IPS-18c (cell line): ENCODE measurements at regions not wholly inside any gene's neighbourhood (a gene's known extent, or its start where the extent isn't known, plus 50 kb on each side); places are given as distances from the start of the nearest gene placed in this dataset.

Experiments
- H3K4me3 ChIP-seq: 2 replicates; pipeline ENCODE4 v1.7.0; 2013; ENCODE audit warnings: low read depth, mild to moderate bottlenecking, low read length, moderate library complexity; ENCODE audit not compliant: insufficient read depth
- H3K9me3 ChIP-seq: one replicate; pipeline ENCODE4 v1.6.1; 2013; ENCODE audit warnings: mild to moderate bottlenecking, low read length, moderate library complexity; ENCODE audit not compliant: control insufficient read depth, insufficient read depth

- peaks cover 5% of the 10 kb centered on the region for H3K9me3 ChIP-seq
- H3K4me3 ChIP-seq, result no peak overlapping the region
These were observed 257.9 kb upstream of the IRX4 start for GRCh38 chr5:2140501-2141175.

DNA sequence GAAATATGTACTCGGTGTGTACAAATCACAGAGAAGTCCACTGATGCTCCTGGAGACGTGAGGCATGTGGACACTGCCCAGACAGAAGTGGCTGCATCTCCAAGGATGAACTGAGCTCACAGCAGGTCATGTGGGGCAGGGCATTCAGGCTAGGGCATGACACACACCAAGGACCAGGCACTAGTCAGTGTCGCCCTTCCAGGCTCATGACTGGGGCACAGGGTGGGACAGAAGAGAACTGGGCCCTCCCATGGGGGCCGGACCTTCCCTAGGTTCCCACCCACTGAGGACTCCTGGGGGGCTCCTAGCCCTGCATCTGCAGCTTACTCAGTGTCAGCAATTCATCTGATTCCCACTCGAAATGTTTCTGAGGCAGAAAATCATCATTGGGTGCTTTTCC lies 256.8 kb upstream of the IRX4 start:
- Histone ChIP-seq H3K9me3 (peaks cover 5% of the 10 kb centered on the region), H3K4me3 (no peak overlapping the region)

DNA sequence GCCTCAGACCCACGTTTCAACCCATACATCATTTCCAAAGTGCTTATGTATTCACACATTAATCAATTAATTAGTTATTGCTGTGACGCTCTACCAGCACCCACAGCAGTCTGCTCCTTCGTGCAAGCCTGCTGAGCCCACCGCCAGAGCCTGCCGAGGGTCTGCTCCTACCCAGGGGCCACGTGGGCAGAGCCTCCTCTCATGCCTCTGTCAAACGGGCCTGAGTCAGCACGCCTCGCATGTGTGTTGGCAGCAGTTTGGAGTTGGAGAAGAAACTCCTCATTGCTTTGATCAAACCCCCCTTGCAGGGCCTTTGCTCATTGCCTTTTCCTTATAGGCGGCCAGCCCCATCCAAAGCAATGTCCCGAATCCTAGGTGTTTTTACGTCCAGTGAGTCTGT lies 256.2 kb upstream of the IRX4 start:
- peaks cover 2% of the 10 kb centered on the region for H3K9me3 ChIP-seq

GRCh38 chr5:2137444-2138050 lies 254.8 kb upstream of the IRX4 start:
- no peak overlapping the region for H3K4me3 ChIP-seq
- peaks cover 2% of the 10 kb centered on the region for H3K9me3 ChIP-seq

More for the DNA sequence above, 256.2 kb upstream of the IRX4 start:
- H3K4me3 ChIP-seq, result no peak overlapping the region

- Histone ChIP-seq H3K4me3 (no peak overlapping the region), H3K9me3 (peaks cover 2% of the 10 kb centered on the region)
These were observed 254.1 kb upstream of the IRX4 start for GRCh38 chr5:2136728-2137333.

GRCh38 chr5:2135833-2136232 lies 253.1 kb upstream of the IRX4 start:
- peaks cover 2% of the 10 kb centered on the region for H3K9me3 ChIP-seq
- H3K4me3 ChIP-seq, result no peak overlapping the region

DNA sequence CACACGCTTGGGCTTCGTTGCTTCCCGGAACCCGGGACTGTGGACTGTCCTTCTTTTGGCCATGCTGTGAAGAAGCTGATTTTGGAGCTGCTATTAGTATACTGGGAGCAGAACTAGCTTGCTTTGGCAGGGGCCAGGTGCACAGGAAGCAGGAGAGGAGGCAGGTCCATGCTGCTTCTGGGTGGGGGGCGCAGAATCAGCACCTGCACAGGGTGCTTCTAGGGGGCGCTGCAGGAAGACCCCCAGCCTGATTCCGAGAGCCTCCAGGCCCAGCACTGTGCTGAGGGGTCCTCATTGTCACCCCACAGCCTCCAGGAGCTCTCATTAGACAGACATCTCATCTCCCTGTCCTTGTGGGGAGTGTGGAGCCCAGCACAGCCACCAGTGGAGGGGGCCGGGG lies 252.6 kb upstream of the IRX4 start:
- Histone ChIP-seq H3K9me3 (peaks cover 2% of the 10 kb centered on the region), H3K4me3 (no peak overlapping the region)

DNA sequence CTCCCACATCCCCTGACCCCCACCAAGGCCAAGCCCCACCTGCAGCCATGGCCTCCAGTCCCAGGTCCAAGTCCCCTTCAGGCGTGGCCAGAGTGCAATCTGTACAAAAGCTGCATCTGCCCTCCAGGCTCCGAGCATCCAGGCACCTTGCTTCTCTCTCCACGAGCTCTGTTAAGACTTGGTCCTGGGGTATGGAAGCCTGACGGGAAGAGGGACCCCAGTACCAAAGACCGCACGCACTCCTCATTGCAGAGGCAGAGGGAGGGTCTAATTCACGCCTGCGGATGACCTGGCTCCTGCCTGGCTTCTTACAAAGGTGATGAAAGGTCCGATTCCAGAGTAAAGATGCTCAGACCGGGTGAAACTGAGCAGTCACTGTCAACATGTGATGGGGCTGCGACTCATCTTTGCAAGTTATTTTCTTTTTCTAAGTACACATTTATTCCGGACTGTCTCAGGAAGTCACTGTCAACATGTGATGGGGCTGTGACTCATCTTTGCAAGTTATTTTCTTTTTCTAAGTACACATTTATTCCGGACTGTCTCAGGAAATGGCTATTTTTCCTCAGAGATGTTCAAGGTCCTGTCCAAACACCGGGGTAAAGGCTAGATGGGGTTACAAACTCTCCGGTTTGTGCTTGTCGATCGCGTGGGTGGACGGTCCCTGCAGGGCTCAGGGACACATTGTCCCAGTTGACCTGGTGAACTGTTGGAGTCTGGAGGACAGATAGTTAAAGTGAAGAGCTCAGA lies 252.0 kb upstream of the IRX4 start:
- peaks cover 2% of the 10 kb centered on the region for H3K9me3 ChIP-seq
- no peak overlapping the region for H3K4me3 ChIP-seq

GRCh38 chr5:2133936-2134335 lies 251.2 kb upstream of the IRX4 start:
- Histone ChIP-seq H3K9me3 (peaks cover 2% of the 10 kb centered on the region), H3K4me3 (no peak overlapping the region)

GRCh38 chr5:2133080-2133479 lies 250.4 kb upstream of the IRX4 start:
- Histone ChIP-seq H3K9me3 (peaks cover under 1% of the 10 kb centered on the region), H3K4me3 (no peak overlapping the region)

DNA sequence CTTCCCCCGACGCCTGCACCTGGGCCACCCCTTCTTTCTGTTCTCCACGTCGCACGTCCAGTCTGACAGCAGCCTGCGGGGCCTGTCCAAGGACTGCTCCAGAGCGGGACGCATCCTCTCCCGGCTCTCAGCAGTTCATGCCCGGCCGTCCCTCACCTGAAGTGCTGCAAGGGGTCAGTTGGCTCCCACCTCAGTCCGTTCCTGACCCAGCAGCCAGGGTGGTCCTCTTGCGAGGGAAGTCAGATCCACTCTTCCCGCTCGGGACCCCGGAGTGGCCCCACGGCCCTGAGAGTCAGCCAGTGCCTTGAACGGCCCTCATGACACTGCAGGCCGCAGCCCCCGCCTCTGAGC lies 249.7 kb upstream of the IRX4 start:
- H3K9me3 ChIP-seq, result no peaks in the 10 kb centered on the region

DNA sequence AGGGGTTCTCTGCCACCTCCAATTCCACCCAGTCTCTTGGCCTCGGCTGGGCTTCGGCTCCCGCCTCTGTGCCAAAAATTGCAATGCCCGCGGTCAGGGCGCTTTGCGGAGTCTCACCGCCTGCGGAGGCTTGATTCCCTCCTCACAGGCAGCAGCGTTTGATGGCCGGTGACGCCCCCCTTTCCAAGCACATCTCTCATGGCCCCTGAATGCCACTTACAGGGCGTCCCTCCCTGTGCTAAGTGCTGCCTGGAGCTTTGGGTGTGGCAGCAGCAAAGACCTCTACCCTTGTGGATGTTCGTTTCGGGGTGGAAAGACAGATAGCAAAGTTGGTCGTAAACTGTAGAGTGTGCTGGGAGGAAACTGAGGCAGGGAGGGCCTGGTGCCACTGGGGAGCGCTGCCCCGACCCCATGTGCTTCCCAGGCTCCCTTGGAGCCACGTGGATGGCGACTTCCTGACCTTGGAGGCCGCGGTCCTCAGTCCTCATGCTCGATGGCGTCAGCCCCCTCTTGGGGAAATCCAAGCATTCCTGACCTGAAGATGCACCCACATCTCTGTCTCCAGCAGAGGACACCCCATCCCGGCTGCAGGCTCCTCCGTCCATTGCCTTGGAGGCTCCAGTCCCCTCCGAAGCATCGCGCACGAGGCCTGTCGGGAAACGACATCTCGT lies 249.2 kb upstream of the IRX4 start:
- Histone ChIP-seq H3K4me3 (no peak overlapping the region), H3K9me3 (no peaks in the 10 kb centered on the region)

More for the DNA sequence above, 249.7 kb upstream of the IRX4 start:
- H3K4me3 ChIP-seq, result no peak overlapping the region

- H3K9me3 ChIP-seq, result no peaks in the 10 kb centered on the region
- no peak overlapping the region for H3K4me3 ChIP-seq
These were observed 248.5 kb upstream of the IRX4 start for GRCh38 chr5:2131196-2131595.

DNA sequence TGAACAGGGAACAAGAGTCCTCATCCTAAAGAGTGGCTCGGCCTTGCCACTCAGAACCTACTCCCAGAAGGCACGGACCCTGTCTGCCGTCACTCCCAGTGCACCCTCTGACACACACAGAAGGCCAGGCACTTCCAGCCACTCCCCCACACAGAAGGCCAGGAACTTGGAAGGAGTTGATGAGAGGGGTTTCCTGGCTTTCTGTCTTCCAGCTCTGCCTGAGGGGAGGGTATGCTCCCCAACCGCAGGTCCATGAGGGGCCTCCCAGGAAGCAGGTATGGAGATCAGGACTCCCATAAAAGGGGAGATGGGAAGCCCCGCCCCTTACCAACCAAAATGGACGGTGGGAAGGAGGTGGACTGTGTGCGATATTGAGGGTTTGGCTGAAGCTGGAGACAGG lies 247.6 kb upstream of the IRX4 start:
- no peak overlapping the region for H3K4me3 ChIP-seq
- no peaks in the 10 kb centered on the region for H3K9me3 ChIP-seq

DNA sequence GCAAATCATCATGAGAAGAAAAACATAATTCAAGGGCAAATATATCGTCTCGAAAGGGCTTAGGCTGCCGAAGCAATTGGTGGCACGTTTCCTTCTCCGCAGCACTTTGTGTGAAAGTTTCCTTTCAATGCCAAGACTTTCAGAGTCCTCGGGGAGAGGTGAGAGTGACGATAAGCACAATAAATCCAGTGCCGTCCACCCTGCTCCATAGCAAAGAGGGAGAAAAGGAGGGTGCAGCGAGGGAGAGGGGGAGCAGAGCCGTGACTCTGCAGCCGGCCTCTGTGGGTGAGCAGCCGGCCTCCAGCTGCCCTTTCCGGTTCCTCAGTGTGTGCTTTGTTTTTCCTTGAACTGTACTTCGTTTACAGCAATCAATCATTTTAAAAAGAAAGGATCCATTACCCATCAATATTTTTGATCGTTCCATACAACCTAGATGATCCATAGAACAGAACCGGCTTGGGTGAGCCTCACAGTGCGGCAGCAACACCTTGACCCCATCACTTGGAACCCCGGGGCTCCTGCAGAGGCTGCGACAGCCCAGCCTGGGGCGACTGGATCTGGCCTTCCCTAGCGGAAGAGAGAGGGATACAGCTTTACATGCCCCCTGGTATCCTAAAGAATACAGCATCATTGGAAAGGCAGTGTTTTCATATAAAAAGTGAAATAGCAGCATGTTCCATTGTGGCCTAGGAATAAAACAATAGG lies 247.0 kb upstream of the IRX4 start:
- Histone ChIP-seq H3K4me3 (no peak overlapping the region), H3K9me3 (no peaks in the 10 kb centered on the region)

DNA sequence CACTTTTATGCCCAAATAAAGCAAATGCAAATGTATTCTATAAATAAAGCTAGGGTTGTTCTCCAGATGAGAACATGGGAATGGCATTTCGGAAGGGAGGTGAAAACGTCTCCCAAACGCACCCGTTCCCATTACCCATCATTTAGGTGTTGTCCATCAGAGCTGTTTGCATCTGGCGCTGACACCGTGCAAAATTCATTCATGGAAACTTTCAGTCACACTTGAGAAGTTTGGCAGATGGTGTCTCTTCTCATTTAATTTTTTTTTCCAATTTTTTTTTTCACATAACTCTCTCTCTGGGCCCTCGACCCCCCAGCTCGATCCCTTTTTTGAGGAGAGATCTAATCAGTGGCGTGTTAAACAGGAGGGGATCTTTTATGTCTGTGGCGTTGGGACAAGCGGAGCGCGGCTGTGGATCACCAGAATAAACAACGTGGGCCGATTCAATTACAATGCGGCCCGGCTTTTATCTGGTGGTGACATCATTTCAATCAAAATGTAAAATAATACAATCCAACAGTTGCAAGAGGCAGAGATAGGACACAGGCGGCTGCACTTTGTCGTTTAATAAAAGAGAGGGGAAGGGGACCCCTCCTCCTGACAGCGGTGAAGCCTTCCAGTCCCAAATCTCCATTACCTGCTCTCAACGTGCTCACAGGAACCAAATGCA lies 246.1 kb upstream of the IRX4 start:
- Histone ChIP-seq H3K9me3 (no peaks in the 10 kb centered on the region), H3K4me3 (no peak overlapping the region)
